HG02610 (cell line): ENCODE measurements at regions not wholly inside any gene's neighbourhood (a gene's known extent, or its start where the extent isn't known, plus 50 kb on each side); places are given as distances from the start of the nearest gene placed in this dataset.
A peak's percentile ranks its signal among the peaks of the same experiment; 100 is the strongest.

ENCODE experiments used
- ATAC-seq: cut with Tn5 transposase; IDR thresholded peaks from one replicate; pipeline ENCODE4 v1.9.1; 2021; ENCODE audit warnings: mild to moderate bottlenecking, moderate library complexity; ENCODE audit not compliant: unreplicated experiment

DNA sequence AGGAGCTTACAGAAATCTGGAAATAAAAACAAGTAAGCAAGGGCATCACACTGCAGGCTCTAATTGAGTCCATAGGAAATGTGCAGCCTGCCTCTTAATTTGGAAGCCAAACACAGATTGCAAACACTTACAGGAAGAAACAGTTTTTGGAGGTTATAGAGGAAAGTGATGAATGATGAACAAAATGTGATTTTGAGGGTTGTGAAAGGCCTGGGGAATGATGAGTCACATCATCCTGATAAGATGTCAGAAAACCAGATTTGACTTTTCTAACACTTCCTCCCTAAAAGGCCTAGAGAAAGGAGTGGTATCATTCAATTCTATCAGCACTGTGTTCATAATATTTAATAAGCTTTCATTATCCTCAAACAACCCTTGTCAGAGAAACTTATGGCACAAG is 96.6 kb upstream of the POU2AF2 start:
- ATAC-seq = no peak

DNA sequence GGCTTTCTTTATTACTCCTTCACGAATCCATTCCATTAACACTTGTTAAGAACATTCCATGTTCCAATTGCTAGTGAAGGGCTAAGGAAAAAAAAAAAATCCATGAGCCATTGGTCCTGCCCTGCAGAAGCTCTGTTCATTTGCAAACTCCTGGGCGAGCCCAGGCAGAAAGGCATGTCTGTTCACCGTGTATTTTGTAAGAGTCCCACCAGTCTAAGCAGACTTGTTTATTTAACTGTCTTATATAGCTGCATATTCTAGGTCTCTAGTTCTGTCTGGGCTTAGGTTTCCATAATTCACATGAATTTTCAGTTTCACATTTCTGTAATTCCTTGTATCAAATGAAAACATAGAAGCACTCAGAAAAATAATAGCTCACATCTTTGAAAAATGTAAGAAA is 97.4 kb upstream of the POU2AF2 start:
- ATAC-seq = no peak

DNA sequence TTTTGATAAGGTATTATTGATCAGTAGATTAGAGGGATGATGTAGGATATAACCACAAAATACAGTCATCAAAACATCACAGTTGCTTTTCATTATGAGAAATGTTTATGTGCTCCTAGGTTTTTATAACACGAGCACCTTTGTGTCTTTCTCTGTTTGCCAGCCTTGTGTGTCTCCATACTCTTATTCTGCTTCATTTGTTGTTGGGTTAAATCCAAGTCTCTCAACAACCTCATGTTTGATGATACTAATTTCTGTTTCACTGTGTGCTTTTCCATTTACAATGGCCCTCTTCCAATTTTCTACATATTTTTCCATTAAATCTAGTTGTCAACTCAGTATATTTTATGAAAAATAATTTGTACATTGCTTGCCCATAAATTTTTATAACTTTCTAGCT is 107.7 kb upstream of the POU2AF2 start:
- ATAC-seq = no peak

DNA sequence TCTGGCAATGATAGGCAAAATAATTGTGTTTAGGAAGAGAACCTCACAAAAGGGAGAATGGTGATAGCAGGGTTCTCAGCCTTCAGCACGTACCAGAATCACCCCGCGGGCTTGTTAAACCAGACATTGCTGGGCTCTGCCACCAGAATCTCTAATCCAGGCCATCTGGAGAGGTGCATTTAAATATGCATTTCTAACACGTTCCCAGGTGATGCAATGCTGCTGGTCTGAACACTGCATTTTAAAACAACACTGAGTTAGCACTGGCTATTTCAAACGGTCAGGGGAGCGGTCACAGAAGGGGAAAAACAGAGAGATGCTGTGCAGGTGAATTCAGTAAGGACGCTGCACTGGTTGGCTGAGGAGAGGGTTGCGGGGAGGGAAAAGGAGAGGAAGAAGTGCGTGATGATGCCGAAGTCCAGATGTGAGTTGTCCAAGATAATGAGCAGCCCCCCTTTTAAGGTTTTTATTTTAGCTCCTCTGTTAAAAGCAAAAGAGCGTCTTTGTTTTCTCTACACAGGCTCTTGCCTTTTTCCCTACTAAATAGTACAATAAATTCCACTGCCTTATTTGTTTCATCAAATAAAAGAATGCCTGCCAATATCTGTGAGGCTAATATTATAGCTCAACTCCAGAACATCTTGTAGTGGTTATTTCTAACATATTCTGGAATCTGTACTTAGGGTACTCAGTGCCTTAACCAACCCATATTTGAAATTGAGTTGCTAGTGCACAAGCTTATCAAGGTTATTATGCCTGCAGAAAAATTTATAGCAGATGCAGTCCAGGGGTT is 109.6 kb upstream of the POU2AF2 start:
- ATAC-seq = no peak

DNA sequence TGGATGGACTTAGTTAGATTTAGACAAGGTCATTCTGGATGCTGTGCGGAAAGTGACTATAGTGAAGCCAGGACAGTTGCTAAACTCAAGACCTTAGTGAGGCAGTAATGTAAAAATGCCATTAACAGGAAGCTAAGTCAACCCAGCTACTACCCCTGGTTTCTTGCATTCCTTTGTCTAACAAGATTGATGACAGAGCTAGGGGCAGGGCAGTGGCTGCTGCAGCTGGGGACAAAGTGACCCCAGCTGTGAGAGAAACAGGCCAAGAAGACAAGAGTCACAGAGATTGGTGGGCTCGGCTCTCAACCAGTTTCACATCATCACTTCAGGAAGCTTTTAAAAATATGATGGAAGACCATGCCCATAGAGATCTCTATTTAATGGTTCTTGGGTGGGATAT is 110.4 kb upstream of the POU2AF2 start:
- no peak for ATAC-seq

DNA sequence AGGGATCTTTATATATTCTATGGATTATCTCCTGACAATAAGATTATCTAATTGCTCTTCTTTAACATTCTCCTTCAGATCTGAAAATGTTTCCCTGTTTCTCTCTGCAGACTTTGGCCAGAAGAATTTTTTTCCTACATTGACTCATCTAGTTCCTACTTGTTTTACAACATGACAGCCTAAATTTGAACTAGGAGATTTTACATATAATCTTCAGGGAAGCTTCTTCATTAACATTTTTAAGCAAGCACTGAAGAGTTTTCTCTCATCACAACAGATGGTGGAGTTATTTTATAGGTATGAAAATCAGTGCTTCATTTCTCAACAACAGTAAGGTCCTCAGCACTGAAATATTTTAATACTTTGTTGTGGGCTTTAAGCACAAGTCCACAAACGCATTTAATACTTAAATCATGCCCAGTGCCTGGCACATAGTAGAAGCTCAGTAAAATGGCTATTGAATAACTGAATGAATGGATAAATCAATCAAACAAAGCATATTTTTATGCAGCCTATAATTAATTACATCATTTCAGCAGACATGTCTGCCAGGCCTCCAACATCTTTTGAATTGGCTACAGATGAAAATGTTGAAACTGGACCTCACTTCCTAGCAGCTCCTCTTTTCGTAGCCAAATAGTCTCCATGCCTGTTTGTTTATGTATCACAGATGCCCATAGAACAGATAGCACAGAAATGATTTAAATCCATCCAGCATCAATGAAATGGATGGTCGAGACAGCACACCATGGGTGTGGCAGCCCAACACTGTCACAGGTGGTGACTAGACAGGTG is 117.3 kb upstream of the POU2AF2 start:
- no peak for ATAC-seq

DNA sequence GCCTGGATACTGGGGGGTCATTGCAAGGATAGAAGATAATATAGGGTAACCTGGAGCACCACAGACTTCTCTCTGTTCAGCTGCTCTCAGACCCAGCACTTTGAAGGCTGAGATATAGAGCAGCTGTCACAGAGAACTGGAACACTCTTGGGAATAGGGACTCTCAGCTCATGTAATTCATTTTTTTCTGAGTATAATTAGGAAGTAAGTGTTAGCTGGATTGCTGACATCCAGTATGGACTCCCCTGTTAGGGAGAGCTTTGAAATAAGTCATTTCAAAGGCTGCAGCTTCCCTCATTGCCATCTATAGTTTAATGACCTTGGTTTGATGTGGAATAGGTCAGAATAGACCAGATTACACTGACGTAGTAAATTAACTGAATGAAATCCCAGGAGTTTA is 120.8 kb upstream of the POU2AF2 start:
- no peak for ATAC-seq

DNA sequence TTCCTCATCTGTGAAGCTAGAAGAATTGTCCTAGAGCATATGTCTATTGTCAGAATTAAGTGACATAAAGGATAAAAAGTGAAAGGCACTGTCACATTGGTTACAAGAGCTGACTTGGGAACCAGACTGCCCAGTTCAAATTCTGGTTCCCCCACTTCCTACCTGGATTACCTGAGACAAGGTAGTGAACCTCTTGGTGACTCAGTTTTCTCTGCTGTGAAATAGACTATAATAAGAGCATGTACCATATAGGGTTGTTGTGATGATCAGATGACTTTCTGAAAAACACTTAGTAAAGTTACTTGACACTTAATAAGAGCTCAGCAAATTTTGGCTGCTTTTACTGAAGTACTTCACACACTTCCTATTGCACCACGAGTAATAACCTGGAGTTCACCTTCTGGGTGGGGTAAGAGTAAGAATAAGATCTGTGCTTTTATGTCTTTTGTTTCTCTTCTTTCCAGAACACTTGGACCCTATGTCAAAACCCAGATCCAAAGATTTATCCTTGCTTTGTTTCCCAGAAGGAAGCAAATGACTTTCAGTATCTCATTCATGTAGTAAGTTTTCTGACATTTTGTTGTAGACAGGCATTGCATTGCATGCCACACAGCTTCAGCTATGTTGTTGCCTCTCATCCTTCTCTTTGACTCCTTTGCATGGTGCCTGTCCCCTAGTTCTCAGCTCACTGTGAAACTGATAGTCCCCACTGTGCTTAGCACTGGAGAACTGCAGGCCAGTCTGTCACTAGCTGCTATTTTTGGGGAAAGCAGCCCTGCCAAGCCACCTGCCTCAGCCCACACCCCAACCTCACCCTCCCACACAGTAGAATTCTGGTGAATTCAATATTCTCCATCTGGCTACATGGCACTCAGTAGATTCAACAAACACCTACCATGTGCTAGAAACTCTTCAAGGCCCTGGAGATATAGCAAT is 121.8 kb upstream of the POU2AF2 start:
- ATAC-seq = no peak

DNA sequence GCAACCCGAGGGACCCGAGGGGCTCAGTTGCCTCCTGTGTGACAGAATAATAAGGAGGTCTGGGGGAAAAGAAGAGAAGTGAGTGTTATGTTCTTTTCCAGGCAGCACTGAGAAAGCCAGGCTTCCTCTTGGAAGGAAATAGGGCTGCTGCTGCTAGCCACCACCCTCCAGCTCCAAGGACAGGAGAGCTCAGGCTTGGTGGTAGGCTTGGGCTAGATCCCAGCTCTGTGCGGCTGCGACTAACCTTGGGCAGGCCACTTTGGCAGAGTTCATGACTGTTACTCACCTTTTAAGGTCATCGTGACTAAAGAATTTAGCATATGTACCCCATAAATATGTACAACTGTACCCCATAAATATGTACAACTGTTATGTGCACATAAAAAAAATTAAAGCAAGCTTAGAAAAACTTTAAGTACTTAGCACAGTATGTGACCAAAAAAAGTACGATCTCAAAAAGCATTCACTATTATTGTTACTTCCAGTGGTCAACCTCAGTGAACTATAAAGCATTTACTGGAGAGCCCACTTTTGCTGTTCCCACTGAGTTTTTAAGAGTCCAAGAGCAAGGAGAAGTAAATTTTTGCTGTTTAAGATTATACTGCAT is 124.7 kb upstream of the POU2AF2 start:
- ATAC-seq = no peak

DNA sequence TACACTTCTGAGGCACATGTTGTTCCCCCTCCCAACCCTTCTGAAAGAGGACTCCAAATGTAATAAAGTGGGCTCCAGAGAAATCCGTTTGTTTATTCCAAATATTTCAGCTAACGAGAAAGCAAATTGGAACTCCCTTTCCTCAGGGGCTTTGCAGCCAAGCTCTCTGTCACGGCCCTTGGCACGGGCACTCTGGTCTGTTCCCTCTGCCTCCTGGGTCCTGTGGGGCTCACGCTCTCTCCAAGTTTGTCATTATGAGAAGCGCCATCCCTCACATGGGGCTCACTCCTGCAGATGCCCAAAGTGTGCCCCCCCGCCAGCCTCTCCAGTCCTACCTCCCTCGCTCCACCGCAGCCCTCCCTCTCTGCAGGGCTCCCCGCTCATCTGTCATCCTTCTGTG is 125.4 kb upstream of the POU2AF2 start:
- no peak for ATAC-seq

DNA sequence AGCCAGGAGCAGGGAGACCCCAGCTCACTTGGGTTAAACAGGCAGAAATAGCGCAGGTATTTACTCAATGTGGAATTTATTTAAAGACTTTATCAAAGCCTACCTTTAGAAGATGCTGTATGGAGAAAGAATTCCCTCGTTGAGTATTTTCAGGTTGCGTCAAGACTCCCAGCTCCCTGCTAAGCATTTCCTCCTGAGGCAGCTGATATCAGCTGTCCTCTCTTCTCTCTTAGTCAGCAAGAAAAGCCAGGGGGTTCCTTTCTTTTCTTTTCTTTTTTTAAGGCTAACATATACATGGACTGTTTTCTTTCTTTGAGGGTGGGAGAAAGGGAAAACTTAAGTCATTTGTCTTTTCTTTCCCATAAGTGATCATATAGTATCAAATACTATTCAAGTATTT is 125.8 kb upstream of the POU2AF2 start:
- no peak for ATAC-seq

DNA sequence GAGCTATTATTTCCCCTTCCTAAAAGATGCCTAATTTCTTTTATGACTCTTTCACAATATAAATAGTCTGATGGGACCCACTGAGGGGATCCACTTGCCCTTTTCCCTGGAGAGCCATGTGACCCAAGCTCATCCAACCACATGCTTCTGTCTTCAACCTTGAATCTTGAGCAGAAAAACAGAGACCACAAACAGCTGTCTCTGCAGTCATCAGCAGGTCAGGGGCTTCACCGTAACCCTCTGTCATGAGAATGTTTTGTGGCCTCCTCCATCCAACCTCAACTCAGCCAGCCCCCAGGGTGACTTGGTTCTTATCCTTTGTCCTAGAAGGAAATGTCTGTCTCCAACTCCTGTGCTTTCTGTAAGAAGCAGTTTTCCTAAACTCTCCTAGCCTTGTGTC is 129.6 kb upstream of the POU2AF2 start:
- ATAC-seq = peak; percentile 59

DNA sequence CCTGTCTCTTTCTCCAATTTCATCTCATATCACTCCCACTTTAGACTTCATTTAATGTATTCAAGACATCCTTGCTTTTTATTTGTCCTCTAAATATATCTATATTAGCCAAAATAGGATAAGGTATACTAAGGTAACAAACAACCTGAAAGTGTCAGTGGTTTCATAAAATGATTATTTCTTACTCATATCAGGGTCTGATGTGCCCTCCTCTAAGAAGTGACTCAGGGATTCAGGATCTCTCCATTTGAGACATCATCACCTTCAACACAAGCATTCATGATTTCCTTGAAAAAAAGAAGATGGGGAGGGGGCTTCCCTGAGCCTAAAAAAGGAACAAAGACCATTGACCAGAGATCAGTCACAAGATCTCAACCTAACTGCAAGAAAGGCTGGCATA is 131.4 kb upstream of the POU2AF2 start:
- no peak for ATAC-seq

DNA sequence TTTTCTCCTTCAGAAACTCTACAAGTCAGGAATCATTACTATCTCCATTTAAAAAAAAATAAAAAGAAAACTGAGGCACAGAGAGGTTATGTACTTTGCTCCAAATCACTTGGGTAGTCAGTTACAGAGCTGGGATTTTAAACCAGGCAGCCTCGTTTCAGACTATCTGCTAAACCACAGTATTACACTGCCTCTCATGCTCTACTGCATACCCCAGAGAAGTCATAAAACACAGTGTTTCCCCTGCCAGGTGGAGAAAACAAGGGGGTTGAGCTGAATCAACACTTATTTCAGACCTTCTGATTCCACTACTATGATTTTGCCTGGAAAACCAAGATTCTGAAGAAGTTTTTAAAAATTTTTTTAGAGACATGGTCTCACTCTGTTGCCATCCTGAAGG is 132.9 kb upstream of the POU2AF2 start:
- no peak for ATAC-seq

DNA sequence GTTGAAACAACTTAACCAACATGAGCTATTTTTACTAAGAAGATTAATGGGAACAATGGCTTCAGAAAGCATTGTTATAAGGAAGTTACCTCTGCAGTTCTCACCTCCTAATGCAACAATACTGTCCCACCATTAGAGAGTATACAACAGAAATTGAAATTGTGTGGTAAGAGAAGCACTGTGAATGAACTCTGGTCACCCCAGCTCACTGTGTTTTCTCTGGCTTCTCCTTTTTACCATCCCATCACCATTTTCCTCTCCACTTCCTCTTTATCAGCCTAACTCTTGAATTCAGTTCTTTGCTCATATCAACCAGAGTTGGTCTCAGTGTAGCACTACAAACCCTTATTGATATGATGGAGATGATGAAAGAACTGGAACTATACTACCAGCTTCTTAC is 138.0 kb upstream of the POU2AF2 start:
- no peak for ATAC-seq

DNA sequence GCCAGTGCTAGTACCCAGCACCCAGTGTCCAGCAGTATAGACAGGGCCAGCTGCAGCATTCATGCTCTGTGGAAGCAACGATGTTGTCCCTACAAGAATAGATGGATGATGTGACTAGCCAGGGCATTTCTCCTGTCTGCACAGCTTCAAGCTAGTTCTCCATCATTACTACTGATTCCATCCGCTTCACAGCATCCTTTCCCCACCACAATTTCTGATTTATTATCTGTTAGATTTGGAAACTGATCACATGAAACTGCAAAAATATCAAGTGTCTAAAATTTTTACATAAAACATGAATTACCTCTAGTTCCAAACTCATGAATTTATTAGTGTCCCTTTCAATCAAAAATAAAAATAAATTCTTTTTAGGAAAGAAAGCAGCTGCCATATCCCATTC is 138.9 kb upstream of the POU2AF2 start:
- ATAC-seq = no peak

DNA sequence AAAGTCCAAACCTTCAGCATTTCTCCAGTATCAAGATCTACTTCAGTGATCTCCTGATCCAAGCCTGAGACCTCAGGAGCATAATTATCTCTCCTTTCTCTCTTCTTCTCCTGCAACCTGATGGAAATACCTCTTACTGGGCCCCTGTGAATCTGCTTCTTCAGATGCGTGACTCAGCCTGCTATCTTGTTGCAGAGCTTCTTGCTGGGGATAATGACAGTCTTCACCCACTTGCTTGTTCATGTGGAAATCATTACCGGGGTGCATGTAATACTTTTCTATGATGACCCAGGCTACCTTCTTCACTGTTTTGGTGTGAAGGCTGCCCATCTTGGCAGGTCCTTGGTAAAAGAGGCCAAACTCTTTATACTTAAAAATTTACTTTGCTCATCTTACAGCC is 140.0 kb upstream of the POU2AF2 start:
- no peak for ATAC-seq

DNA sequence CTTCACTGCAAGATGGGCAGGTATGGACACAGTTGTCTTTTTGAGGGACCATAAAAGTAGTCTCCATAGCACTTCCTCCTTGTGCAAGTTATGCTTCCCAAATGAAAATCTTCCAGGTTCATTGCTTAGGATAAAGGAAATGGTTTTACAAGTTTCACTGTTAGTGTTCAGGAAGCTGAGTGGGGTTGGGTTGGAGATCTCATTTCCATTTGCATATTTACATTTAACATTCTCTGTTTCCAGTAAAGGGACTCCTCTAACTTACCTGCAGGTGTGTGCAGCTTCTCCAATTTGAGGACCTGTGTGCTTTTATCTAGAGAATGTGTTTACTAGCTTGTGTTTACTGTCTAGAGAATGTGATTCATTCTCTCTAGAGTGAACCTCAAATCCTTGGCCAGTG is 141.3 kb upstream of the POU2AF2 start:
- no peak for ATAC-seq

DNA sequence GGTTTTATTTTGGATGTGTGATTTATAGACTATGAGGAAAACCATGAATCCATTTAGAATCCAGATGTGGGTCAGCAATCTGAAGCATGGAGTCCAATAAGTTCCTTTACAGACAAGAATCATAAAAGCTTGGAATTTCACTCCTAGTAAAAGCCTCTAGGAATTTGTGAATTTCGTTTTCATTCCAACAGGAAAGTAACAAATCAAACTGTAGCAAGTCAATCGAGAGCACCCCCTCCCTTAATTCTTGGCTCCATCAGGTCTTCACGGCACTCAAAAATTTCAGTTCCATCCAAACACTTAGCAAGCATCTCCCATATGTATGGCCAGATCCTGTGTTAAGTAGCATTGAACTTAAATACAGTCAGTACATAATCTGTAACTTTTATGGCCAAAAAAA is 143.6 kb upstream of the POU2AF2 start:
- ATAC-seq = no peak

DNA sequence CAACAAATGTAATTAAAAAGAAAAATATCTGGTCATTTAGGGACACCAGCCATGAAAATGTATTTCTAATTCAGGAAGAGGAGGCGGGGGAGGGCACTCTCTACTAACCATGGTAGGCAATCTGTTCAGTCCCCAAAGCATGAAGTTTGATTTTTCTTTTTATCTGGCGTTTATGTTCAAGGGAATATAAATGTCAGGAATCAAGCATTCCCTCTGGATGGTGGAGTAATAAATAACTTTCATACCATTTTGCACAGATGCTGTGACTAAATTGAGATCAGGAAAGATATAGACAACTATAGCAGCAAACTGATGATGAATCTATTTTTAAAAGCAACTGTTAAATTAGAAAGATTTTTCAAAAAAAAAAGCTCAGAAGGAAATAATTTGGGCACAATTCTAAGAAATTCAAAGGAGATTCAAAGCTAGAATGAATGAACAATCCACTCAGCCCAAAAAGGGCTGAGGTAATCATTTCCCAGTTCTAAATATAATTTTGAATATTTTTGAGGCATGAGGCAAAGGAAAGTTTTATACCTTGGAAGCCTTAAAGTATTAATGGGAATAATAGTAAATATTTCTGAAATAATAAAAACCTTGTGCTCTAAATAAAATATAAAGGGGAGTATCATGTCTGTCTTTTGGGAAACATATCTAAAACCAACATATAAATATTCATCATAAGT is 146.4 kb upstream of the POU2AF2 start:
- ATAC-seq = no peak
